OCI-LY3 (cell line): ENCODE measurements at regions not wholly inside any gene's neighbourhood (a gene's known extent, or its start where the extent isn't known, plus 50 kb on each side); places are given as distances from the start of the nearest gene placed in this dataset.

Experiments used
- EZH2phosphoT487 ChIP-seq: fragments of 200-600 bp; shearing (Covaris generic); IDR thresholded peaks from 2 replicates; pipeline ENCODE4 v1.6.1; 2018; ENCODE audit warnings: antibody characterized with exemption, mixed run types, low read depth
- TF ChIP-seq, protein P1 (sequence below): fragments of 200-600, 300-600 bp; sonication (generic); IDR thresholded peaks from 2 replicates; pipeline ENCODE4 v1.5.1; 2014; ENCODE audit warnings: antibody characterized with exemption, low read length, low read depth

DNA sequence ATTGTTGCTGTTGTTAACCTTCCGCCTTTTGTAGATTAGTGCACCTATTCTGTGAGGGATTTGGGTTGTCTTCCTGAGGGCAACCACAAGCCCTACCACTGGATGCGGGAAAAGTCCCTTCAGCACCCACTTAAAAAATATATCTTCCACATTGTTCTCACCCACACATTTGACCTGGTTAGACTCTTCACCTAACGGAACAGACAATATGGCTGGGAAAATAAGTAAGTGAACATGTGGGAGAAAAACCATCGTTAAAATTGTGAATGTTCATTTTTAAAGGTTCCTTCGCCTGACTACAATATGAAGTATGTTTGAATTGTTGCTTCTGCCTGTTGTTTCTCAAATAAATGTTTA lies 72.0 kb upstream of the MPEG1 start:
- TF ChIP-seq, protein P1, sequence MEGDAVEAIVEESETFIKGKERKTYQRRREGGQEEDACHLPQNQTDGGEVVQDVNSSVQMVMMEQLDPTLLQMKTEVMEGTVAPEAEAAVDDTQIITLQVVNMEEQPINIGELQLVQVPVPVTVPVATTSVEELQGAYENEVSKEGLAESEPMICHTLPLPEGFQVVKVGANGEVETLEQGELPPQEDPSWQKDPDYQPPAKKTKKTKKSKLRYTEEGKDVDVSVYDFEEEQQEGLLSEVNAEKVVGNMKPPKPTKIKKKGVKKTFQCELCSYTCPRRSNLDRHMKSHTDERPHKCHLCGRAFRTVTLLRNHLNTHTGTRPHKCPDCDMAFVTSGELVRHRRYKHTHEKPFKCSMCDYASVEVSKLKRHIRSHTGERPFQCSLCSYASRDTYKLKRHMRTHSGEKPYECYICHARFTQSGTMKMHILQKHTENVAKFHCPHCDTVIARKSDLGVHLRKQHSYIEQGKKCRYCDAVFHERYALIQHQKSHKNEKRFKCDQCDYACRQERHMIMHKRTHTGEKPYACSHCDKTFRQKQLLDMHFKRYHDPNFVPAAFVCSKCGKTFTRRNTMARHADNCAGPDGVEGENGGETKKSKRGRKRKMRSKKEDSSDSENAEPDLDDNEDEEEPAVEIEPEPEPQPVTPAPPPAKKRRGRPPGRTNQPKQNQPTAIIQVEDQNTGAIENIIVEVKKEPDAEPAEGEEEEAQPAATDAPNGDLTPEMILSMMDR = no peak
- TF ChIP-seq EZH2phosphoT487 = no peak
